ENCODE measurements at regions not wholly inside any gene's neighbourhood (a gene's known extent, or its start where the extent isn't known, plus 50 kb on each side); places are given as distances from the start of the nearest gene placed in this dataset.

GRCh38 chrX:20382082-20382481 lies 115.4 kb upstream of the RPS6KA3 start:
- no peak overlapping the region for H3K27ac ChIP-seq
- H3K36me3 ChIP-seq, result no peaks in the 10 kb centered on the region
- H3K4me3 ChIP-seq, result no peak overlapping the region
- H3K9me3 ChIP-seq (replicated peaks in 1 of 11), result no peaks in the 10 kb centered on the region
- H4K20me1 ChIP-seq, result no peaks in the 10 kb centered on the region
- no peaks in the 10 kb centered on the region for H3K27me3 ChIP-seq
- TF ChIP-seq Cebpa-rat (IDR thresholded peaks at IDR 0.05), result no peak
- H3K4me1 ChIP-seq, result no peaks in the 10 kb centered on the region
- no peak overlapping the region for H3K4me2 ChIP-seq
- no peak overlapping the region for H3K9ac ChIP-seq

GRCh38 chrX:20378233-20378920 lies 111.7 kb upstream of the RPS6KA3 start:
- no peaks in the 10 kb centered on the region for H4K20me1 ChIP-seq
- H3K4me2 ChIP-seq, result no peak overlapping the region
- no peaks in the 10 kb centered on the region for H3K27me3 ChIP-seq
- H3K4me3 ChIP-seq, result no peak overlapping the region
- peaks cover 0 to 24% (median 10%) of the 10 kb centered on the region in 10 experiments; a peak in 12 of 20 replicates for H3K4me1 ChIP-seq
- no peaks in the 10 kb centered on the region for H3K9me3 ChIP-seq (replicated peaks in 1 of 11)
- no peak overlapping the region for H3K27ac ChIP-seq
- TF ChIP-seq Cebpa-rat (IDR thresholded peaks at IDR 0.05), result no peak
- H3K36me3 ChIP-seq, result no peaks in the 10 kb centered on the region
- H3K9ac ChIP-seq, result no peak overlapping the region

- peak overlapping the region in 7 of 11 experiments; percentile 2 to 79 (median 58); a peak in 11 of 22 replicates for H3K27ac ChIP-seq
- peak overlapping the region in 10 of 11 experiments; percentile 4 to 75 (median 58); a peak in 17 of 22 replicates for H3K4me2 ChIP-seq
Measured at GRCh38 chrX:20374900-20375438, 108.3 kb upstream of the RPS6KA3 start.

GRCh38 chrX:20374450-20374849 lies 107.7 kb upstream of the RPS6KA3 start:
- peaks cover 0 to 34% (median 10%) of the 10 kb centered on the region in 10 experiments; a peak in 12 of 20 replicates for H3K4me1 ChIP-seq
- no peaks in the 10 kb centered on the region for H3K27me3 ChIP-seq
- no peaks in the 10 kb centered on the region for H4K20me1 ChIP-seq
- no peak for TF ChIP-seq Cebpa-rat (IDR thresholded peaks at IDR 0.05)
- H3K27ac ChIP-seq, result peak overlapping the region in 5 of 11 experiments; percentile 2 to 79 (median 72); a peak in 9 of 22 replicates
- H3K4me3 ChIP-seq, result no peak overlapping the region; a peak in 1 of 20 replicates
- H3K9ac ChIP-seq, result peak overlapping the region in 2 of 11 experiments; percentile 57 to 58; a peak in 2 of 22 replicates
- no peaks in the 10 kb centered on the region for H3K9me3 ChIP-seq (replicated peaks in 1 of 11)
- H3K4me2 ChIP-seq, result peak overlapping the region in 9 of 11 experiments; percentile 13 to 75 (median 61); a peak in 12 of 22 replicates
- no peaks in the 10 kb centered on the region for H3K36me3 ChIP-seq

More at GRCh38 chrX:20374900-20375438, 108.3 kb upstream of the RPS6KA3 start:
- H3K27me3 ChIP-seq, result no peaks in the 10 kb centered on the region
- H3K4me3 ChIP-seq, result peak overlapping the region in 1 of 10 experiments; percentile 32; a peak in 1 of 20 replicates
- no peaks in the 10 kb centered on the region for H3K9me3 ChIP-seq (replicated peaks in 1 of 11)
- H3K36me3 ChIP-seq, result no peaks in the 10 kb centered on the region
- no peak for TF ChIP-seq Cebpa-rat (IDR thresholded peaks at IDR 0.05)
- H3K4me1 ChIP-seq, result peaks cover 0 to 34% (median 10%) of the 10 kb centered on the region in 10 experiments; a peak in 12 of 20 replicates
- H4K20me1 ChIP-seq, result no peaks in the 10 kb centered on the region
- H3K9ac ChIP-seq, result peak overlapping the region in 5 of 11 experiments; percentile 1 to 58 (median 33); a peak in 6 of 22 replicates

- H3K4me3 ChIP-seq, result no peak overlapping the region
- no peak overlapping the region for H3K27ac ChIP-seq
- no peaks in the 10 kb centered on the region for H3K9me3 ChIP-seq (replicated peaks in 1 of 11)
- no peak for TF ChIP-seq Cebpa-rat (IDR thresholded peaks at IDR 0.05)
- H3K36me3 ChIP-seq, result no peaks in the 10 kb centered on the region
- peak overlapping the region in 3 of 11 experiments; percentile 24 to 45 (median 24); a peak in 5 of 22 replicates for H3K4me2 ChIP-seq
- H3K27me3 ChIP-seq, result no peaks in the 10 kb centered on the region
- no peak overlapping the region for H3K9ac ChIP-seq
- no peaks in the 10 kb centered on the region for H4K20me1 ChIP-seq
- H3K4me1 ChIP-seq, result peaks cover 0 to 34% (median 10%) of the 10 kb centered on the region in 10 experiments; a peak in 12 of 20 replicates
Measured at GRCh38 chrX:20373063-20373462, 106.4 kb upstream of the RPS6KA3 start.

- Histone ChIP-seq H3K4me1 (peaks cover 0 to 34% (median 10%) of the 10 kb centered on the region in 10 experiments; a peak in 12 of 20 replicates), H3K36me3 (no peaks in the 10 kb centered on the region), H3K27ac (no peak overlapping the region), H3K27me3 (no peaks in the 10 kb centered on the region), H3K4me3 (no peak overlapping the region), H3K9me3 (replicated peaks in 1 of 11) (no peaks in the 10 kb centered on the region), H3K9ac (no peak overlapping the region), H3K4me2 (peak overlapping the region in 3 of 11 experiments; percentile 24 to 45 (median 24); a peak in 6 of 22 replicates), H4K20me1 (no peaks in the 10 kb centered on the region)
- TF ChIP-seq Cebpa-rat (IDR thresholded peaks at IDR 0.05), result no peak
Measured at GRCh38 chrX:20372533-20372932, 105.8 kb upstream of the RPS6KA3 start.

- H3K4me1 ChIP-seq, result peaks cover 0 to 20% (median 2%) of the 10 kb centered on the region in 10 experiments; a peak in 10 of 20 replicates
- H4K20me1 ChIP-seq, result no peaks in the 10 kb centered on the region
- 0 out of 22 replicates have a peak, but pooled peaks cover 0 to 5% (median 0%) of the 10 kb centered on the region in 11 experiments for H3K9me3 ChIP-seq (replicated peaks in 1 of 11)
- H3K27me3 ChIP-seq, result peaks cover 0 to 5% (median 0%) of the 10 kb centered on the region in 11 experiments; a peak in 2 of 22 replicates
- no peak overlapping the region for H3K4me2 ChIP-seq
- H3K9ac ChIP-seq, result no peak overlapping the region
- no peak for TF ChIP-seq Cebpa-rat (IDR thresholded peaks at IDR 0.05)
- no peaks in the 10 kb centered on the region for H3K36me3 ChIP-seq
- H3K27ac ChIP-seq, result no peak overlapping the region
- H3K4me3 ChIP-seq, result no peak overlapping the region
Measured at GRCh38 chrX:20369468-20369867, 102.8 kb upstream of the RPS6KA3 start.

GRCh38 chrX:20364238-20364637 lies 97.5 kb upstream of the RPS6KA3 start:
- Histone ChIP-seq H3K4me3 (no peak overlapping the region), H3K27me3 (peaks cover 0 to 5% (median 0%) of the 10 kb centered on the region in 11 experiments; a peak in 2 of 22 replicates), H3K9me3 (replicated peaks in 1 of 11) (0 out of 22 replicates have a peak, but pooled peaks cover 0 to 5% (median 0%) of the 10 kb centered on the region in 11 experiments), H3K4me2 (no peak overlapping the region), H3K9ac (no peak overlapping the region), H3K27ac (no peak overlapping the region), H3K4me1 (peaks cover 0 to 27% (median 5%) of the 10 kb centered on the region in 10 experiments; a peak in 10 of 20 replicates), H4K20me1 (no peaks in the 10 kb centered on the region), H3K36me3 (no peaks in the 10 kb centered on the region)
- no peak for TF ChIP-seq Cebpa-rat (IDR thresholded peaks at IDR 0.05)

- peak overlapping the region in 4 of 11 experiments; percentile 40 to 85 (median 64); a peak in 6 of 22 replicates for H3K27ac ChIP-seq
- no peaks in the 10 kb centered on the region for H4K20me1 ChIP-seq
- H3K9me3 ChIP-seq (replicated peaks in 1 of 11), result 0 out of 22 replicates have a peak, but pooled peaks cover 0 to 5% (median 0%) of the 10 kb centered on the region in 11 experiments
- H3K4me2 ChIP-seq, result peak overlapping the region in 5 of 11 experiments; percentile 34 to 84 (median 56); a peak in 11 of 22 replicates
- peaks cover 0 to 5% (median 0%) of the 10 kb centered on the region in 11 experiments; a peak in 2 of 22 replicates for H3K27me3 ChIP-seq
- H3K4me1 ChIP-seq, result peaks cover 0 to 27% (median 5%) of the 10 kb centered on the region in 10 experiments; a peak in 10 of 20 replicates
- H3K36me3 ChIP-seq, result no peaks in the 10 kb centered on the region
- no peak for TF ChIP-seq Cebpa-rat (IDR thresholded peaks at IDR 0.05)
- peak overlapping the region in 2 of 11 experiments; percentile 43 to 46; a peak in 4 of 22 replicates for H3K9ac ChIP-seq
- no peak overlapping the region for H3K4me3 ChIP-seq
Measured at GRCh38 chrX:20363275-20363674, 96.6 kb upstream of the RPS6KA3 start.
